ENCODE measurements at regions not wholly inside any gene's neighbourhood (a gene's known extent, or its start where the extent isn't known, plus 50 kb on each side); places are given as distances from the start of the nearest gene placed in this dataset.
"Not testable (repeated sequence)": the region's sequence is repeated elsewhere in the genome, so short reads cannot be mapped to it uniquely, and the experiment has no call there.

DNA sequence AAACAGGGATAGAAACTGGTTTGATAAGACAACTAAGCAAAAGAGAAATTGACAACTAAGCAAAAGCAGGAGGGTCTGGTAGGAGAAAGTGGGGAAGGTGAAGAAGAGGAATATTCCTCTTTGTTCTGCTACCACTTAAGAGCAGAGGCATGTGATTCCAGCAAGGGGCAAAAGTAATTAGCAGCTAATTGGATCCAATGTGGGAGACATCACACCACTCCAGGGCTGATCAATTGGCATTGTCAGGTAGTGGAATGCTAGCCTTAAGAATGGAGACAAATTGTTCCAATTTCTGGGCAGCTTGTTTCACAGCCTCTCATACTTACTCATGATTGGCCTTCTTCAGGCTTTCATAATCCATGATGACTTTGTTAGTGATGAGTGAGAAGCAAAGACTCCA, 547.1 kb upstream of the GCFC2 start:
- DNase-seq (ENCODE audit: low spot score), result no peak

DNA sequence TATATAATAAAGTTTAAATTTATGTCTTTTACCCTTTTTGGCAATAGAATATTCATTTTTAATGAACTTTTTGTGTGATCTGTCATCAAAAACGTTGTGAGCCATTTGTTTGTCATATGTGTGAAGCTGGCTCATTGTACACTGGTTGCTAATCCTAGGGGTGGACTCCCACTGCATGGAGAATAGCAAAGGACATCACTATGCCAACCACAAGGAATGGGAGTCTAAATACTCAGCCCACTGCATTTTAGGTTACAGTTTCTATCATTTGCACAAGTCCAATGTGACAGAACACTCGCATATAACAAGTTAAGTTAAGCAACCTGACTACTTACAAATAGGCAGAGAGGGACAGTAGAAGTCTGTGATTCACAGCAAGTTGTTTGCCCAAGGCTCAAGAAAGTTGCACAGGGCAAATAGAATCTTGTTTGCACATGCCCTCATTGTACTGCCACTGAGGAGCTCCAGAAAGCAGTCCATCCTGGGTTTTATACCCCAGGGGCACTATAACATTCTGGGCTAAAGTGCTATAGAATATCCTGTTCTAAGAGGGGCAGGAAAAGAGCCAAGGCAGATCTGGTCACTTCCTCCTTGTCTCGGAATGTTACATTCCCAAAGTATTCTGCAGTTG, 545.9 kb upstream of the GCFC2 start:
- no peak for DNase-seq (ENCODE audit: low spot score)

DNA sequence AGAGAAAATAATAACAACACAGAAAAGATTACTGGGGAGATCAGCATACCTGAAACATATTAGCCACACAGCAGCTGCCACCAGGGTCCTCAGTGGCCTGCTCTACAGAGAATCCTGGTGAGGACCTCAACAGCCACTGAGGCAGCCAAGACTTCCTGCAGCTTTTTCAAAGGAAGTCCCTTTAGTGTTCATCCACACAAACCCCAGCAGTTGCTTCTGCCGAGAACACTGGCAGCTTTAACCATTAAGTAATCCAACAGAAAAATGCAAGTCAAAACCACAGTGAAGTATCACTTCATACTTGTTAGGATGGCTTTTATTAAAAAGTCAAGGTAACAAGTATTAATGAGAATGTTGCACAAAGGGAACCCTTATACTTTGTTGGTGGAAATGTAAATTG, 542.0 kb upstream of the GCFC2 start:
- DNase-seq (ENCODE audit: low spot score), result no peak

DNA sequence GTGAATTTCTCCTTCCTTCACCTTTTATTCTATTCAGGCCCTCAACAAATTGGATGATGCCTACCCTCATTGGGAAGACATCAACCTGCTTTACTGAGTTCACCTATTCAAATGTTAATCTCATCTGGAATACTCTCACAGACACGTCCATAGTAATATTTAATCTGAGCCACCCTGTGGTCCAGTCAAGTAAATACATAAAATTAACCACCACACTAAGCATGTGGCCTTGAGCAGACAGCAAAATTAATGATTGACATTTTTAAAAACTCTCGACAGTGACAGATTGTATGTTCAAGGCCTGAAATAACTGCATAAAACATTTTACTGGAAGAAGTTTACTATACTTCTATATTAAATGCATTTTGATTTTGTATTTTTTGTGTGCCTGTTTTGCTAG, 540.6 kb upstream of the GCFC2 start:
- no peak for DNase-seq (ENCODE audit: low spot score)

DNA sequence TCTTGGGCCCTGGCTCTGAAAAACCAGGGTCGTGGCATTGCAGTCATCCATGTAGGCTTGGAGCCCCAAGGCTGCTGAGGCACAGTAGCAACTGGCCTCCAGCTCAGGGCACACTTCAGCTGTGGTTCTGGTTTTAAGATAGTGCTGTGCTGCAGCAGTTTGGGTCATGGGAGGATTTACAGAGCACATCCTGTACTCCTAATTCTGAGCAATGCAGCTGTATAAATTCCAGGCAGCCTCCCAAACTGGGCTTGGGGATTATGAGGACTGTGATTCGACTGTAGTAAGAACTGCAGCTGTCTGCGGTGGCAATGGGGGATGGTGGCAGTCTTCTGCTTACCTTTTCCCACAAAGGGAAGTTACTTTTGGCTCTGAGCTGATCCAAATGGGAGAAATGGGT, 536.3 kb upstream of the GCFC2 start:
- no peak for DNase-seq (ENCODE audit: low spot score)

DNA sequence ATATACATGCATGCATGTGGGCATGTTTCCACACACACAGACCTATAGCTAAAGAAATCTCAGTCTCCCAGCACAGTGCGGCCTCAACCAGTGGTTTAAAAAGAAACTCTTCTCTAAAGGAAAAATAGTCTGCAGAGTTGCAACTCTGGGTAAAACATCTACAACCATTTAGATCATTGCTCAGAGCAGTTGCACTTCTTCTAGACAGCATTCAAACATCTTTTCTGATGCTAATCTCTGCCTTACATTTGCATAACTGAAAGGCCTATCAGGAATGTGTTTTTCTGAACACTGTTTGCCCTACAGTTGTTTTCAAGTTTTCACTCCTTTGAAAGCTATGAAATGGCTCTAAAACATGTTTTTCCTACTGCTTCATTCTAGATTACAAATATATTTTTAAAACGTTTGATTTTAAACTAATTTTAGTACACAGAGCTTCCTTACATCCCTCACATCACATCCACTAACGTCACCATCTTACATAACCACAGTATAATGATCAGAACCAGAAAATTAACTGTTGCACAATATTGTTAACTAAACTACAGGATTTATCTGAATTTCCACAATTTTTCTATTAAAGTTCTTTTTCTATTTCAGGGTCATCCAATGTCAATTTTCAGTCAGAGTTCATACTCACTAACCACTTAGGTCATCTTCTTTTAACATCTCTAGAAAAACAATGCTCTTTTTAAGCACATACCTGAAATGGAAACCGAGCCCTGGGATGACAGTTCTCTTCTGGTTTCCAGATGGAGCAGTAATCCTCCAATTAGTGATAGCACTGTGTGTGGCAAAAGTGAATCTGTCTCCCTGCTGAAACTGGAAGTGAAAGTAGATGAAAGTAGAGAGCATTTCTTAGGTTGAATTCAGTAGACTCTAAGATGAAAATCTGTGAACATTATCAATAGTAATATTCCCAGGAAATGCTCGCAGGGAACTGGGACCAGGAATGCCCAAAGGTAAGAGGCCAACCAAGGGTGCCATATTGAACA, 501.6 kb upstream of the GCFC2 start:
- DNase-seq (ENCODE audit: low spot score), result no peak

DNA sequence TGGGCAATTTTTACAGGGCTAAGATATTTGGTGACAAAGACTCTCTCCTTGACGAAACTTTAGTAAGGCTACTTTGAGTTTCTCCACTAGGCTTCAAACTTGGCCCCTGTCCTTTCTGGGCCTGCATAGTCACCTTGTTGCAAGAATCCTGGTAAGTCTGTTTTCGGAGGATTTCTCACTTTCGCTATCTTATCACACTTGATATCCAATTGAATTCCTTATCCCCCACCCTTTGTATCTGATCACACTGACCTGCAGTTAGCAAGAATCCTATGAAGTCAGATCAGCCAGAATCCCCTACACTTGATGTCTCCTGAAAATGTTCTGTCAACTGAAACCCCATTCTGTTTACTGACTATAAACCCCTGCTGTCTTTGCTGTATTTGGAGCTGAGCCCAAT, 499.8 kb upstream of the GCFC2 start:
- DNase-seq (ENCODE audit: low spot score), result no peak

DNA sequence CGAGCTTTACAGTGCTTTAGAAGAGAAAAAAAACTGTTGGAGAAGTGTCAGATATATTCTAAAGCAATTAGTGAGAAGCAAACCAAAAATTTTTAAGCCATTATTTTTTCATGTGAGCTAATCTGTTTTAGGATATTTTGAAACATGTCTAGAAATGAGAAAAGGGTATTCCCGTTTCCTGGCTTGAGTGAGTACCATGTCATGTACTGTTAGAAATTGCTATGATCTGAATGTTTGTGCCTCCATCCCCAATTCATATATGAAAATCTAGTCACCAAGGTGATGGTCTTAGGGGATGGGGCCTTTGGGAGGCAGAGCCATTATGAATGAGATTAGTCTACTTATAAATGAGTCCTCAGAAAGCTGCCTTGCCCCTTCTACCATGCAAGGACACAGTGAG, 493.3 kb upstream of the GCFC2 start:
- DNase-seq (ENCODE audit: low spot score), result no peak

DNA sequence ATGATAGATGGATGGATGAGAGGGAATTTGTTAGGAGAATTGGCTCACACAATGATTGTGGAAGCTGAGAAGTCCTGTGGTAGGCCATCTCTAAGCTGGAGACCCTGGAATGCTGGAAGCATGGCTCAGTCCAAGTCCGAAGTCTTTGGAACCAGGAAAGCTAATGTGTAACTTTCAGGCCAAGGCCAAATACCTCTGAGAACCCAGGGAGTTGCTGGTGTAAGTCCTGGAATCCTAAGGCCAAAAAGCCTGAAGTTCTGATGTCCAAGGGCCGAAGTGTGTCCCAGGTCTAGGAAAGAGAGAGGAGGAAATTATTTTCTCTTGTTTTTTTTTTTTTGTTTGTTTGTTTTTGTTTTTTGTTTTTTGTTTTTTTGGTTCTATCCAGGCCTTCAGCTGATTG, 492.2 kb upstream of the GCFC2 start:
- DNase-seq (ENCODE audit: low spot score), result no peak

DNA sequence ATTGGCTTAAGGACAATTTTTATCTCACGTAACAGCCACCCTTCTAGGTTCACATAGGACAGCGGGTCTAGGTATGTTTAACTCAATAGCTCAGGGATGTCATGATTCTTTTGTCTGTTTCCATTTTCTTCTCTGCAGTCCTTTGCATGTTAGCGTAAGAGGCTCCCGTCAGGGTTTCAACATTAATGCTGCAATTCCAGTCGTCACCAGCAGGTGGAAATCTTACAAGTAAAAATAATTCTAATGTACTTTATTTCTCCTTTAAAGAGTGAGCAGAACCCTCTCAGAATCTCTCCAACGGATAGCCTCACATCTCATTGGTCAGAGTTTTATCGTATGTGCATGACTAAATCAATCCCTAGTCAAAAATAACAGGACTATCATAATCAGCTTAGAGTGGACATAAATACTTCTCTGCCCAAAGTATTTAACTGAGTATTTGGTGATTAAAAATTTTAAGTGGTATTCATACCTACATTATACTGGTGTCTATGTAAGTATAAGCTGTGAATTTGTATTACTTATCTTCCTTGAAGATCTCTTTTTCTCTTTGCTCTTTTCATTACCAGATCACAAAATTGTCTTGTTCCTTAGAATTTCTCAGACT, 487.2 kb upstream of the GCFC2 start:
- DNase-seq (ENCODE audit: low spot score), result no peak

DNA sequence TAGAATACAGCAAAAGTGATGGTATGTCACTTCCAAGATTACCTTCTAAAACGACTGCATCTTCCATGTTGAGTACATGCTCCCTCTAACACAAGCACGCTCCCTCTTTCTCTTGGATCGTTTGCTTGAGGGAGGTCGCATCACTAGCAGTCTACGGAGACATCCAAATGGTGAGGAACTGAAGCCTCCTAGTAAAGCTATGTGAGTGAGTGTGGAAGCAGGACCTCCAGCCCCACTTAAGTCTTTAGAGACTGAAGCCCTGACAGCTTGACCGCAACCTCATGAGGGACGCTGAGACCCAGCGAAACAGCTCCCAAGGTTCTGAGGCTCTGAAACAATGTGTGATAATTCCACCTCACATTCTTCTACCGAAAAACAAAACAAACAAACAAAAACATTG, 486.7 kb upstream of the GCFC2 start:
- no peak for DNase-seq (ENCODE audit: low spot score)

DNA sequence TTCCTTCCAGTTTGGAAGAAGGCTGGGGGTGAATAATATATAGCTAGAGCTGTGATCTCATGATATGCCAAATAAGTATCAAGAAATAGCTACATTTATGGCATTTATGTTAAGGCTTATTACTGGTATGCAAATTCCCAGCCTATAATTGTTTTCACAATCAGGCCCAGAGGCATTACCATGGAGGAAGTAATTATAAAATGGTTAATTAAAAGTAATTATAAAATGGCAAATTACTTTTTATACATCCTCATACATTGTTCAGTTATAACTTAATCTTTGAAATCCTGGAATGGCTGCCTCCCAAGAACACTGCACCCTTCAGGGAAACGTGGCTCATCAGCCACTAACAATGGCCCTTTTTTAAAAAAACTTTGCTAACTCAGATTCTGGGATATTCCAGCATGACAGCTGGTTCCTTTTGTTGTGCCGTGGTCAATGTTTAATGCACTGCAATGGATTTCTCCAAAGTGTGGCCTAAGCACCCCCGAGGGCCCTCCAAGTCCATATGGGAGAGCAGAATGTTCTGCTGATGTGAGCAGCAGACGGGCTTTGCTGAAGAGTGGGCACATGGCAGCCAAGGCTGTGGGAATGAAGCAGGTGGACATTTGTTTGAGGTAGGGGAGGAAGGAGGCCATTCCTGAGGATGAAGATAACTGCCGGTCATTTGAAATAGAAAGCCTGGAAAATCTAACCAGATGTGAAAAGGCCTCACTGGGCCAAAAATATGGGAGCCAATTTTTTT, 483.5 kb upstream of the GCFC2 start:
- no peak for DNase-seq (ENCODE audit: low spot score)

DNA sequence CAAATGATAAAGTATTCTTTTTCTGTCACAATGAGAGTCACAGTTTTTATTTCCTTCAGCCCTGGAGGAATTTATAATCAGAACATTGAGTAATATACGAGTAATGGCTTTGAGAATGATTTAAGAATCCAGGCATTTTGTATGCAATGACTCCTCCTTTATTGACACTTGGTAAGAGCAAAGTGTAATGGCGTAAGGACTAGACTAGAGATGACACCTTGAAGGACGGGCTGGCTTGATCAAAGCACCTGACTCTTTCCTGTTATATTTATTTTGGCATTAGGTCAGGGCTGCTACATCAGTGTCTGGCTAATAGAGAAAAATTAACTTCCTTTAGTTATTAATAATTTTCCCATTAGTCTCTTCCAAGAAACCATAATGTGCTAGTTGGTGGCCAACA, 482.4 kb upstream of the GCFC2 start:
- DNase-seq (ENCODE audit: low spot score), result no peak

DNA sequence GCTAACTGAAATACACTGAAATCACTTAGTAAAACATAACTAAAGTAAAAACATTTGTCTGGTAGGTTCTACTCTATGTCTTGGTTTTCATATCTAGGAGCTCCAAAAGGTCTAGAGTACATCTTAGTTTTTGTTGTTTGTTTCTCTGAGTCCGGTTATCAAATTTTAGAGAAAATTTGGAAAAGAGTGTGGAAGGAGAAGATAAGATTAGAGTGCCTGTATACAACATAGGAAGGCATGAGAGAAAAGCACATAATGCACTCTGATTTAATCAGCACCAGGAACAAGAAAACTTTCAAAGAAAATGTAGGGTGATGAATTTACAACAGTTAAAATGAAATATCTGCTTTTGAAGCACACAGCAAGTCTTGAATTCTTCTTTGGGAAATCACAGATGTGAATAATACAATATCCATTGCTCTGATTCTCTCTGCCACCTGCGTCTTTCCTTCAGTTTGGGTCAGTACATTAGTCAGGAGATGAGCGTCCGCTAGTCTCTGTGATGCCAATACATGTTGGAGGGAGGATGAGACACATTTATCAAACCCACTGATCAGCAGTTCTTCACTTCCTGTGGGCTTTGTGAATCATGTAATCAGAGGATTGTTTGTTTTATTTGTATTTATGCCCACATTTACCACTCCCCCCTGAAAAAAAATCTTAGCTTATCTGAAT, 477.8 kb upstream of the GCFC2 start:
- DNase-seq (ENCODE audit: low spot score), result no peak

DNA sequence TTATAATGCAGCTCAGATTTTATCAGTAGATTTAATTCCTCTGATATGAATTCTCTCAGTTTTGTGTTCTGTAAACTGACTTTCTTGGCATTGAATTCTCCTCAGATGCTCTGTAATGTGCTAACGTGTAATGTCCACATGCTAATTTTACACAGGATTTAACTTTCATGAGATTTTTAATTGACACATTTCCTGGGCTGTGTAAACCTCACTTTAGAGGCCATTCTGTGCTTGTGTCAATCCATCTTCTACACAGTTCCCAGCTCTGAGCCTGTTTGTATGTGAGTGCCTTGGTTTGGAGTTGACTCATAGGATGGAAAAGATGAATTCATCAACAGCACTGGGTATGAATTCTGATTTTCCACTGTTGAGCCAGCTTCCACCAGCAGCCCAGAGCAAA, 476.7 kb upstream of the GCFC2 start:
- DNase-seq (ENCODE audit: low spot score), result no peak

DNA sequence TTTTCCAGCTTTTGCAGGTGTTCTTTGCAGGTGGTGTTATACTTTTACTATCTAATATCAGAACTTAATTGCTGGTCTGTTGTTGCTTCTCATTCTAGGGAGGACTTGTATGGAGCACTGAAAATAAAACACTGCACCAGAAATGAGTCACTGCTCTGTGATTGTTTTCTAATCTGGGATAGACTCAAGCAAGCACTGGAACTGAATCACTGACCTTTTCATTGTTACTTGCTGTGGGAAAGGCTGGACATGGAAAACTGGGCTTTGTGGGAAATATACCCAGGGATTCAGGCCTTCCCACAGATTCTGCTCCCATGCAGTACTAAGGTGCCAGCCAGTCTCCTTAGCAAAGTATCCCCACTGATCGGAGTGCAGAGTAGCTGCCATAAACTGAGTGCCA, 470.0 kb upstream of the GCFC2 start:
- no peak for DNase-seq (ENCODE audit: low spot score)

DNA sequence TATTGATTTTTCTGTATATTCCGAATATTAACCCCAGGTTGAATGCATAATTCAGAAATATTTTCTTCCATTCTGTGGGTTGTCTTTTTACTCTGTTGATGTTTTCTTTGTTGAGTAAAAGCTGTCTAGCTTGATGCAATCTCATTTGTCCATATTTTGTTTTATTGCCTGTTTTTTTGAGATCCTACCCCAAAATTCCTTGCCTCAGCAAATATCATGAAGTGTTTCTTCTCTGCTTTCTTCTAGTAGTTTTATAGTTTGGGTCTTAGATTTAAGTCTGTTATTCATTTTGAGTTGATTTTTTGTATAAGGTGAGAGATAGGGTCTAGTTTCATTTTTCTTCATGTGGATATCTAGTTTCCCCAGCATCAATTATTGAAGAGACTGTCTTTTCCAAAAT, 467.9 kb upstream of the GCFC2 start:
- DNase-seq (ENCODE audit: low spot score), result no peak

DNA sequence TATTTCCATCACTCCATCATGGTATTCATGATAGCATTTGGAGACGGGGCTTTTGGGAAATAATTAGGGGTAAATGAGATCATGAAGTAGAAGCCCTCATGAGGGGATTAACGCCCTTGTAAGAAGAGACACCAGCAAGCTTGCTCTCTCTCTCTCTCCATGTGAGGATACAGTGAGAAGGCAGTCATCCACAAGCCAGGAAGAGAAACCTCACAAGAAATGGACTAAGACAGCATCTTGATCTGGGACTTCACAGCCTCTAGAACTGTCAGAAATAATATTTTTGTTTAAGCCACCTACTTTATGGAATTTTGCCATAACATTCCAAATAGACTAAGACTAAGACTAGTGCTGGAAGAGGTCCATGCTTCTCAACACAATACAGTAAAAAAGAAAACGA, 464.6 kb upstream of the GCFC2 start:
- no peak for DNase-seq (ENCODE audit: low spot score)

DNA sequence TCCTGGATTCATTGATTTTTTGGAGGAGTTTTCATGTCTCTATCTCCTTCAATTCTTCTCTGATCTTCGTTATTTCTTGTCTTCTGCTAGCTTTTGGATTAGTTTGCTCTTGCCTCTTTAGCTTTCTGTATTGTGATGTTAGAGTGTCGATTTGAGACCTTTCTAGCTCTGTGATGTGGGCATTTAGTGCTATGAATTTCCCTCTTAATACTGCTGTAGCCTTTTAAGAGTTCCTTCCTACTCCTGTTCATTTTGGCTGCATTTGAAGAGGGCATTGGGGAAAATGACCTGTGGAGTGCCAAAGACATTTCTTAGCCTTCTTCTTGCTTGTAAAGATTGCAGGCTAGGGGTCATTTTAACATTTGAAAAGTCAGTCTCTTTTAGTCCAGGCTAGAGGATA, 463.8 kb upstream of the GCFC2 start:
- DNase-seq (ENCODE audit: low spot score), result no peak

DNA sequence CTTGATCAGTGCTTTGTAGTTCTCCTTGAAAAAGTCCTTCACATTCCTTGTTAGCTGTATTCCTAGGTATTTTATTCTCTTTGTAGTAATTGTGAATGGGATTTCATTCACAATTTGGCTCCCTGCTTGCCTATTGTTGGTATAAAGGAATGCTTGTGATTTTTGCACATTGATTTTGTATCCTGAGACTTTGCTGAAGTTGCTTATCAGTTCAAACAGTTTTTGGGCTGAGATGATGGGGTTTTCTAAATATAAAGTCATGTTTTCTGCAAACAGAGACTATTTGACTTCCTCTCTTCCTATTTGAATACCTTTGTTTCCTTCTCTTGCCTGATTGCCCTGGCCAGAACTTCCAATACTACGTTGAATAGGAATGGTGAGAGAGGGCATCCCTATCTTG, 462.5 kb upstream of the GCFC2 start:
- not testable (repeated sequence) for DNase-seq (ENCODE audit: low spot score)

DNA sequence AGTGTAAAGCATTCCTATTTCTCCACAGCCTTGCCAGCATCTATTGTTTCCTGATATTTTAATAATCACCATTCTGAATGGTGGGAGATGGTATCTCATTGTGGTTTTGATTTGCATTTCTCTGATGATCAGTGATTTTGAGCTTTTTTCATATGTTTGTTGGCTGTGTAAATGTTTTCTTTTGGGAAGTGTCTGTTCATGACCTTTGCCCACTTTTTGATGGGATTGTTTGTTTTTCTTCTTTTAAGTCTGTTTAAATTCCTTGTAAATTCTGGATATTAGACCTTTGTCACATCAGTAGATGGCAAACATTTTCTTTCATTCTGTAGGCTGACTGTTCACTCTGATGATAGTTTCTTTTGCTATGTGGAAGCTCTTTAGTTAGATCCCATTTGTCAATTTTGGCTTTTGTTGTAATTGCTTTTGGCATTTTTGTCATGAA, 461.5 kb upstream of the GCFC2 start:
- not testable (repeated sequence) for DNase-seq (ENCODE audit: low spot score)

DNA sequence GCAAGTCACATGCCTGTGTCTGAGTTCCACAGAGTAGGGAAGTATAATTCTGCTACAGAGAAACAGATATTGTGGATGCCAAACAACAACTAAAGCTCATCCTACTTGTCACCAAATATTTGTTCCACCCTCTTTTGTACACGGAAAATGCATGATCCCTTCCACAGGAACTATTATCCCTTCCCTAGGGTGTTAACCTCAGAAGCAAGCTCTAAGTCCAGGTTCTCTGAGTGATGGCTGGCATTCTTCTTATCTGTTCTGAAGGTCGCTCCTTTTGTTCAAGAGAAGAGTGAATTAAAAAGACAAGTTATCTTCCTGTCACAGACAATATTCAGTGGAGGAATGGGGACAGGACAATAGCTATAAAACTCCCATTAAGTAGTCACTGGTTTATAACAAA, 460.1 kb upstream of the GCFC2 start:
- no peak for DNase-seq (ENCODE audit: low spot score)

All from left forelimb (tissue), 1 donor.